H9 (cell line): ENCODE measurements at regions not wholly inside any gene's neighbourhood (a gene's known extent, or its start where the extent isn't known, plus 50 kb on each side); places are given as distances from the start of the nearest gene placed in this dataset.

Source experiments
- DNase-seq: peaks from one replicate; pipeline ENCODE4 v3.0.0-alpha.2; 2017
- H2AFZ ChIP-seq: one replicate; pipeline ENCODE4 v1.6.1; 2013; ENCODE audit warnings: mild to moderate bottlenecking, low read length, control low read depth, moderate library complexity
- H2AK5ac ChIP-seq: 2 replicates; pipeline ENCODE4 v1.6.1; 2013; ENCODE audit warnings: low read length, control low read depth, mixed read lengths; ENCODE audit not compliant: insufficient read length
- H2BK120ac ChIP-seq: one replicate; pipeline ENCODE4 v1.6.1; 2013; ENCODE audit warnings: low read depth, mild to moderate bottlenecking, low read length, control low read depth, inconsistent platforms; ENCODE audit not compliant: poor library complexity, severe bottlenecking
- H2BK12ac ChIP-seq: 2 replicates; pipeline ENCODE4 v1.6.1; 2013; ENCODE audit warnings: low read length, control low read depth, mixed read lengths, low read depth; ENCODE audit not compliant: insufficient read length
- H2BK15ac ChIP-seq: 2 replicates; pipeline ENCODE4 v1.6.1; 2013; ENCODE audit warnings: low read depth, low read length, control low read depth
- H2BK20ac ChIP-seq: one replicate; pipeline ENCODE4 v1.6.1; 2013; ENCODE audit warnings: low read depth, mild to moderate bottlenecking, low read length, control low read depth, inconsistent platforms; ENCODE audit not compliant: poor library complexity, severe bottlenecking
- H2BK5ac ChIP-seq: 2 replicates; pipeline ENCODE4 v1.6.1; 2013; ENCODE audit warnings: low read length, control low read depth, mixed read lengths; ENCODE audit not compliant: insufficient read length
- H3K14ac ChIP-seq: 2 replicates; pipeline ENCODE4 v1.6.1; 2013; ENCODE audit warnings: low read length, control low read depth; ENCODE audit not compliant: insufficient read depth
- H3K18ac ChIP-seq: 2 replicates; pipeline ENCODE4 v1.6.1; 2013; ENCODE audit warnings: low read depth, mild to moderate bottlenecking, mixed read lengths, low read length, control low read depth; ENCODE audit not compliant: insufficient read length
- H3K23ac ChIP-seq: 2 replicates; pipeline ENCODE4 v1.6.1; 2013; ENCODE audit warnings: low read length, control low read depth, mixed read lengths, low read depth; ENCODE audit not compliant: insufficient read length
- H3K23me2 ChIP-seq: 2 replicates; pipeline ENCODE4 v1.6.1; 2013; ENCODE audit warnings: low read depth, mild to moderate bottlenecking, mixed read lengths, low read length, control low read depth; ENCODE audit not compliant: insufficient read length, poor library complexity, severe bottlenecking
- H3K27ac ChIP-seq: 2 replicates; pipeline ENCODE4 v1.5.1; 2013; ENCODE audit warnings: low read length, control low read depth, mixed read lengths, low read depth; ENCODE audit not compliant: insufficient read length
- H3K27me3 ChIP-seq: 2 replicates; pipeline ENCODE4 v1.6.1; 2013; ENCODE audit warnings: low read length, control low read depth, inconsistent platforms; ENCODE audit not compliant: insufficient read depth
- H3K4ac ChIP-seq: 2 replicates; pipeline ENCODE4 v1.6.1; 2013; ENCODE audit warnings: low read depth, mild to moderate bottlenecking, control low read depth, inconsistent platforms, low read length, moderate library complexity
- H3K4me1 ChIP-seq: 2 replicates; pipeline ENCODE4 v1.6.1; 2013; ENCODE audit warnings: low read length, control low read depth, inconsistent platforms; ENCODE audit not compliant: insufficient read depth
- H3K4me2 ChIP-seq: 2 replicates; pipeline ENCODE4 v1.6.1; 2013; ENCODE audit warnings: low read length, control low read depth, mixed read lengths; ENCODE audit not compliant: insufficient read length, insufficient read depth
- H3K56ac ChIP-seq: 2 replicates; pipeline ENCODE4 v1.6.1; 2013; ENCODE audit warnings: low read depth, mild to moderate bottlenecking, mixed read lengths, low read length, control low read depth; ENCODE audit not compliant: insufficient read length
- H3K79me1 ChIP-seq: 2 replicates; pipeline ENCODE4 v1.6.1; 2013; ENCODE audit warnings: low read depth, mild to moderate bottlenecking, moderate library complexity, low read length, control low read depth, inconsistent platforms; ENCODE audit not compliant: insufficient read depth, poor library complexity, severe bottlenecking
- H3K79me2 ChIP-seq: 2 replicates; pipeline ENCODE4 v1.6.1; 2013; ENCODE audit warnings: low read length, control low read depth, inconsistent platforms; ENCODE audit not compliant: insufficient read depth
- H3K9ac ChIP-seq: 2 replicates; pipeline ENCODE4 v1.6.1; 2013; ENCODE audit warnings: low read length, control low read depth, mixed read lengths; ENCODE audit not compliant: insufficient read length; ENCODE audit errors: extremely low read depth
- H3K9me3 ChIP-seq: one replicate; pipeline ENCODE4 v1.6.1; 2013; ENCODE audit warnings: low read depth, low read length, inconsistent platforms; ENCODE audit not compliant: control insufficient read depth
- H3T11ph ChIP-seq: one replicate; pipeline ENCODE4 v1.6.1; 2013; ENCODE audit warnings: mild to moderate bottlenecking, low read length, control low read depth, inconsistent platforms
- H4K20me1 ChIP-seq: one replicate; pipeline ENCODE4 v1.6.1; 2013; ENCODE audit not compliant: control insufficient read depth, insufficient read length, insufficient read depth
- H4K5ac ChIP-seq: 2 replicates; pipeline ENCODE4 v1.6.1; 2013; ENCODE audit warnings: low read depth, mild to moderate bottlenecking, mixed read lengths, low read length, control low read depth; ENCODE audit not compliant: insufficient read length
- H4K8ac ChIP-seq: replicated peaks from 2 replicates; pipeline ENCODE4 v1.6.1; 2013; ENCODE audit warnings: low read length, control low read depth, mixed read lengths, low read depth; ENCODE audit not compliant: insufficient read length
- H4K91ac ChIP-seq: 2 replicates; pipeline ENCODE4 v1.6.1; 2013; ENCODE audit warnings: low read depth, mild to moderate bottlenecking, moderate library complexity, mixed read lengths, low read length, control low read depth; ENCODE audit not compliant: insufficient read length
- H3K27ac Mint-ChIP-seq, 3 experiments: 2 replicates in 2 of 3; 3 replicates in 1 of 3; pipeline ENCODE4 v1.8.0; 2020 to 2021; ENCODE audit warnings: mixed read lengths in 3 of 3, mild to moderate bottlenecking in 1 of 3, moderate library complexity in 1 of 3
- H3K27me3 Mint-ChIP-seq: 2 replicates; pipeline ENCODE4 v1.8.0; 2021; ENCODE audit warnings: low read depth, mild to moderate bottlenecking, moderate library complexity, mixed read lengths
- H3K36me3 Mint-ChIP-seq, 3 experiments: 2 replicates in 2 of 3; 3 replicates in 1 of 3; pipeline ENCODE4 v1.8.0; 2020 to 2021; ENCODE audit warnings: low read depth in 3 of 3, mixed read lengths in 3 of 3; ENCODE audit not compliant: insufficient read depth in 1 of 3
- H3K4me1 Mint-ChIP-seq, 2 experiments: 2 replicates each; pipeline ENCODE4 v1.8.0; 2020; ENCODE audit warnings: mixed read lengths in 2 of 2
- H3K4me3 Mint-ChIP-seq, 2 experiments: 2 replicates in 1 of 2; 3 replicates in 1 of 2; pipeline ENCODE4 v1.8.0; 2020 to 2021; ENCODE audit warnings: mild to moderate bottlenecking in 2 of 2, mixed read lengths in 2 of 2, moderate library complexity in 1 of 2
- H3K9me3 Mint-ChIP-seq, 2 experiments: 2 replicates in 1 of 2; 3 replicates in 1 of 2; pipeline ENCODE4 v1.8.0; 2020; ENCODE audit warnings: mild to moderate bottlenecking in 2 of 2, mixed read lengths in 2 of 2, moderate library complexity in 1 of 2
- WGBS: extraction: QIAGEN DNeasy Blood & Tissue Kit; methylation state at CpG from one replicate; pipeline ENCODE4 v1.1.7; 2013; ENCODE audit warnings: missing lambda C conversion rate, low lambda C conversion rate, mixed read lengths; ENCODE audit not compliant: insufficient read length; ENCODE audit errors: extremely low coverage; 5-methylcytosine and 5-hydroxymethylcytosine counted together
- TF ChIP-seq, protein P1 (sequence below): fragments of 200-600 bp; sonication (generic); conservative IDR thresholded peaks from 3 replicates; pipeline ENCODE4 v1.8.0; 2021; ENCODE audit warnings: antibody characterized with exemption, mild to moderate bottlenecking

DNA sequence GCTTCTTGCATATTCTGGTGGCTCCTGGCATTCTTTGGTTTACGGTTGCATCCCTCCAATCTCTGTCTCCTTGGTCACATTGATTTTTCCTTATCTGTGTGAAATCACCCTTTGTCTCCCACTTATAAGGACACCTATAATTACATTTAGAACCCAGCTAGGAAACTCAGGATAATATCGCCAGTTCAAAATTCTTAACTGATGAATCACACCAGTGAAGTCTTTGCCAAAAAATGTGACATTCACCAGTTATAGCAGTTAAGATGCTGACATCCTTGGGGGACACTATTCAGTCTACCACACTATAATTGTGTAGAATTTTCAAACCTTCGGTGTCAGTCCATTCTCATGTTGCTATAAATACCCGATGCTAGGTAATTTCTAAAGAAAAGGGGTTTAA, 320.2 kb downstream of the TMX3 start:
- Histone ChIP-seq H3K18ac (no peak overlapping the region), H3K79me1 (no peaks in the 10 kb centered on the region), H3K79me2 (no peaks in the 10 kb centered on the region), H3K27ac (no peak overlapping the region), H3K23ac (no peak overlapping the region), H4K20me1 (no peaks in the 10 kb centered on the region), H3K9me3 (no peaks in the 10 kb centered on the region), H3K23me2 (no peaks in the 10 kb centered on the region), H3K27me3 (no peaks in the 10 kb centered on the region), H3T11ph (no peak overlapping the region), H2BK20ac (no peak overlapping the region), H2BK120ac (no peak overlapping the region), H3K4me1 (no peaks in the 10 kb centered on the region), H2BK12ac (no peak overlapping the region), H3K14ac (no peak overlapping the region), H3K56ac (no peak overlapping the region), H2AFZ (no peak overlapping the region), H2BK5ac (no peak overlapping the region), H2BK15ac (no peak overlapping the region), H2AK5ac (no peak overlapping the region), H3K4ac (no peak overlapping the region), H4K91ac (no peak overlapping the region), H3K9ac (no peak overlapping the region), H3K4me2 (no peak overlapping the region), H4K8ac (no peak overlapping the region), H4K5ac (no peak overlapping the region)
- Mint-ChIP-seq H3K27me3 (no peaks in the 10 kb centered on the region), H3K4me3 (no peak overlapping the region), H3K36me3 (no peaks in the 10 kb centered on the region; a peak in 1 of 7 replicates), H3K4me1 (no peaks in the 10 kb centered on the region), H3K9me3 (no peaks in the 10 kb centered on the region; a peak in 1 of 5 replicates), H3K27ac (no peak overlapping the region)
- whole genome bisulfite sequencing: no CpG with 5 or more reads among the region's 4 CpGs
- TF ChIP-seq, protein P1, sequence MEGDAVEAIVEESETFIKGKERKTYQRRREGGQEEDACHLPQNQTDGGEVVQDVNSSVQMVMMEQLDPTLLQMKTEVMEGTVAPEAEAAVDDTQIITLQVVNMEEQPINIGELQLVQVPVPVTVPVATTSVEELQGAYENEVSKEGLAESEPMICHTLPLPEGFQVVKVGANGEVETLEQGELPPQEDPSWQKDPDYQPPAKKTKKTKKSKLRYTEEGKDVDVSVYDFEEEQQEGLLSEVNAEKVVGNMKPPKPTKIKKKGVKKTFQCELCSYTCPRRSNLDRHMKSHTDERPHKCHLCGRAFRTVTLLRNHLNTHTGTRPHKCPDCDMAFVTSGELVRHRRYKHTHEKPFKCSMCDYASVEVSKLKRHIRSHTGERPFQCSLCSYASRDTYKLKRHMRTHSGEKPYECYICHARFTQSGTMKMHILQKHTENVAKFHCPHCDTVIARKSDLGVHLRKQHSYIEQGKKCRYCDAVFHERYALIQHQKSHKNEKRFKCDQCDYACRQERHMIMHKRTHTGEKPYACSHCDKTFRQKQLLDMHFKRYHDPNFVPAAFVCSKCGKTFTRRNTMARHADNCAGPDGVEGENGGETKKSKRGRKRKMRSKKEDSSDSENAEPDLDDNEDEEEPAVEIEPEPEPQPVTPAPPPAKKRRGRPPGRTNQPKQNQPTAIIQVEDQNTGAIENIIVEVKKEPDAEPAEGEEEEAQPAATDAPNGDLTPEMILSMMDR: no peak
- no peak for DNase-seq
